SK-N-SH treated with all-trans-retinoic acid at 6 μM for 48 hours (cell line): ENCODE measurements at regions not wholly inside any gene's neighbourhood (a gene's known extent, or its start where the extent isn't known, plus 50 kb on each side); places are given as distances from the start of the nearest gene placed in this dataset.

Source experiments
- BACH2 ChIP-seq: fragments of 250-450 bp; sonication (Bioruptor Pico); IDR thresholded peaks from 2 replicates; pipeline ENCODE4 v1.9.0; 2021; ENCODE audit warnings: mild to moderate bottlenecking, borderline replicate concordance
- CSDC2 ChIP-seq: fragments of 250-450 bp; sonication (Bioruptor Pico); IDR thresholded peaks from 2 replicates; pipeline ENCODE4 v1.5.0; 2020; ENCODE audit warnings: mild to moderate bottlenecking, moderate library complexity
- ESRRG ChIP-seq: fragments of 250-450 bp; sonication (Bioruptor Pico); IDR thresholded peaks from 2 replicates; pipeline ENCODE4 v1.6.1; 2021; ENCODE audit warnings: mild to moderate bottlenecking
- PATZ1 ChIP-seq: fragments of 250-450 bp; sonication (Bioruptor Pico); IDR thresholded peaks from 2 replicates; pipeline ENCODE4 v1.8.0; 2020; ENCODE audit warnings: mild to moderate bottlenecking, moderate library complexity, borderline replicate concordance
- TOX ChIP-seq: fragments of 250-450 bp; sonication (Bioruptor Pico); IDR thresholded peaks from 2 replicates; pipeline ENCODE4 v1.8.0; 2021; ENCODE audit warnings: mild to moderate bottlenecking, moderate library complexity, borderline replicate concordance
- ZC3H10 ChIP-seq: fragments of 250-450 bp; sonication (Bioruptor Pico); IDR thresholded peaks from 2 replicates; pipeline ENCODE4 v1.5.1; 2021; ENCODE audit warnings: mild to moderate bottlenecking, moderate library complexity
- ZFP3 ChIP-seq: fragments of 250-450 bp; sonication (Bioruptor Pico); IDR thresholded peaks from 2 replicates; pipeline ENCODE4 v1.5.0; 2020; ENCODE audit warnings: mild to moderate bottlenecking, moderate library complexity
- ZNF565 ChIP-seq: fragments of 450-650 bp; formaldehyde crosslinking; conservative IDR thresholded peaks from 2 replicates; pipeline ENCODE4 v1.5.0; 2020; ENCODE audit warnings: low read depth, mild to moderate bottlenecking, moderate library complexity
- ZNF8 ChIP-seq: fragments of 450-650 bp; formaldehyde crosslinking; IDR thresholded peaks from 2 replicates; pipeline ENCODE4 v1.5.0; 2020; ENCODE audit warnings: mild to moderate bottlenecking, moderate library complexity
- TF ChIP-seq, protein P1 (sequence below): fragments of 250-450 bp; sonication (Bioruptor Pico); IDR thresholded peaks from 2 replicates; pipeline ENCODE4 v1.5.1; 2020; ENCODE audit warnings: low read depth, mild to moderate bottlenecking, moderate library complexity

- TF ChIP-seq ZNF8 (CRISPR knock-in tag): no peak
- TF ChIP-seq PATZ1 (CRISPR knock-in tag): no peak
- no peak for TF ChIP-seq ESRRG (CRISPR knock-in tag)
- TF ChIP-seq CSDC2: no peak
- no peak for TF ChIP-seq TOX (CRISPR knock-in tag)
- no peak for TF ChIP-seq ZFP3 (CRISPR knock-in tag)
- no peak for TF ChIP-seq ZC3H10
- no peak for TF ChIP-seq ZNF565 (CRISPR knock-in tag)
- TF ChIP-seq, protein P1, sequence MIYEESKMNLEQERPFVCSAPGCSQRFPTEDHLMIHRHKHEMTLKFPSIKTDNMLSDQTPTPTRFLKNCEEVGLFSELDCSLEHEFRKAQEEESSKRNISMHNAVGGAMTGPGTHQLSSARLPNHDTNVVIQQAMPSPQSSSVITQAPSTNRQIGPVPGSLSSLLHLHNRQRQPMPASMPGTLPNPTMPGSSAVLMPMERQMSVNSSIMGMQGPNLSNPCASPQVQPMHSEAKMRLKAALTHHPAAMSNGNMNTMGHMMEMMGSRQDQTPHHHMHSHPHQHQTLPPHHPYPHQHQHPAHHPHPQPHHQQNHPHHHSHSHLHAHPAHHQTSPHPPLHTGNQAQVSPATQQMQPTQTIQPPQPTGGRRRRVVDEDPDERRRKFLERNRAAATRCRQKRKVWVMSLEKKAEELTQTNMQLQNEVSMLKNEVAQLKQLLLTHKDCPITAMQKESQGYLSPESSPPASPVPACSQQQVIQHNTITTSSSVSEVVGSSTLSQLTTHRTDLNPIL: no peak
- TF ChIP-seq BACH2 (CRISPR knock-in tag): no peak
Measured at GRCh38 chr6:169362501-169363121, 109.0 kb upstream of the THBS2 start.
